HG02970 (cell line): ENCODE measurements at regions not wholly inside any gene's neighbourhood (a gene's known extent, or its start where the extent isn't known, plus 50 kb on each side); places are given as distances from the start of the nearest gene placed in this dataset.

ENCODE experiments used
- ATAC-seq: cut with Tn5 transposase; IDR thresholded peaks from one replicate; pipeline ENCODE4 v1.9.1; 2021; ENCODE audit warnings: mild to moderate bottlenecking, moderate library complexity, moderate number of reproducible peaks; ENCODE audit not compliant: unreplicated experiment, low FRiP score

- ATAC-seq = no peak
Measured at GRCh38 chr4:62415256-62415655, 1215.1 kb downstream of the ADGRL3 start.

GRCh38 chr4:62414563-62414962 is 1214.4 kb downstream of the ADGRL3 start:
- no peak for ATAC-seq

- no peak for ATAC-seq
Measured at GRCh38 chr4:62410371-62411003, 1210.4 kb downstream of the ADGRL3 start.

- ATAC-seq = no peak
Measured at GRCh38 chr4:62408454-62408853, 1208.3 kb downstream of the ADGRL3 start.

GRCh38 chr4:62407534-62407933 is 1207.4 kb downstream of the ADGRL3 start:
- no peak for ATAC-seq

GRCh38 chr4:62402088-62402806 is 1202.1 kb downstream of the ADGRL3 start:
- no peak for ATAC-seq

- ATAC-seq = no peak
Measured at GRCh38 chr4:62399242-62399641, 1199.1 kb downstream of the ADGRL3 start.

- ATAC-seq = no peak
Measured at GRCh38 chr4:62398318-62398717, 1198.2 kb downstream of the ADGRL3 start.

GRCh38 chr4:62394766-62395165 is 1194.6 kb downstream of the ADGRL3 start:
- no peak for ATAC-seq

GRCh38 chr4:62387808-62388207 is 1187.7 kb downstream of the ADGRL3 start:
- ATAC-seq = no peak

GRCh38 chr4:62377700-62378099 is 1177.6 kb downstream of the ADGRL3 start:
- no peak for ATAC-seq

GRCh38 chr4:62377245-62377644 is 1177.1 kb downstream of the ADGRL3 start:
- ATAC-seq = no peak

- ATAC-seq = no peak
Measured at GRCh38 chr4:62366939-62367338, 1166.8 kb downstream of the ADGRL3 start.

GRCh38 chr4:62360156-62360545 is 1160.0 kb downstream of the ADGRL3 start:
- no peak for ATAC-seq

- no peak for ATAC-seq
Measured at GRCh38 chr4:62359441-62360155, 1159.5 kb downstream of the ADGRL3 start.

- ATAC-seq = no peak
Measured at GRCh38 chr4:62344915-62345314, 1144.8 kb downstream of the ADGRL3 start.

- no peak for ATAC-seq
Measured at GRCh38 chr4:62344474-62344873, 1144.3 kb downstream of the ADGRL3 start.

- no peak for ATAC-seq
Measured at GRCh38 chr4:62342346-62342745, 1142.2 kb downstream of the ADGRL3 start.

GRCh38 chr4:62328526-62328925 is 1128.4 kb downstream of the ADGRL3 start:
- no peak for ATAC-seq

- no peak for ATAC-seq
Measured at GRCh38 chr4:62327612-62328297, 1127.6 kb downstream of the ADGRL3 start.

- no peak for ATAC-seq
Measured at GRCh38 chr4:62324215-62324614, 1124.1 kb downstream of the ADGRL3 start.
